Fibroblast of the conjunctiva (primary cell): ENCODE measurements at regions not wholly inside any gene's neighbourhood (a gene's known extent, or its start where the extent isn't known, plus 50 kb on each side); places are given as distances from the start of the nearest gene placed in this dataset.

ENCODE experiments used
- DNase-seq: peaks from one replicate; pipeline ENCODE4 v3.0.0-alpha.2; 2010; ENCODE audit warnings: low read depth

DNA sequence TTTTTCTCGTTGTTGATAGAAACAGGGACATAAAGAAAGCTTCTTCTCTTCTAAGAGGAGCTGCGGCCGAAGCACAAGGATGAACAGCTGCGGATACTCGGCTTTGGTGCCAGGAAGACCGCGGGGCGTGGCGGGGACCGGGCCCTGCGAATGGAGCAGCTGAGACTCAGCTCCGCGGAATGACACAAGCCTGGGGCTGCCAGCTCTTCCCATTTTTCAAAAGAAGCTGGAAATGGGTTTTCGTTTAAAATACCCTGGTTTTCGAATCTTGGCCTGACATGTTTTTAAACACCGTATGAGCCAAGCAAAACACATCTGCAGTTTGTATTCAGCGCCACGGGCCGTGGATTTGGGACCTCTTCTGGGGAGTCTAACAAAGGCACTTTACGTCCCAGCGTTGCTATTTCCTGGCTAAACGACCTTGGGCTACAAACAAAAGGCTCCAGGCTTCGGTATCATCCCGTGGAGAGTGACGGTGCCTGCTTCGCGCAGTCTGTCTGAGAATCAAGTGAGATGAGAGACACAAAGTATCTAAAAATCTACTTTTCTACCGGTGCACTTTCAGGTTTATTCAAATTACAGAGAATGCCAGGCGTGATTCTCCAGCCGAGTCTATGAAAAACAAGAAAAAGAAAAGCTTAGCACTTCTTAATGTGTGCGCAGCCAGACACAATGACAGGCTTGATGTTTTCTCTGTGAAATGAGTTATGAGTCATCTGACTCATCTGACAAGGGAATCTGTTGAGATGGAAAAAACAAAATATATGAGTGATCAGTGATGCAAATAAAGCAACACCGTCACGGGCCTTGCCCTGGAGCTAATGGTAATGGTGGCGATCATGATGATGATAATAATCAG lies 114.0 kb upstream of the TMEM132D start:
- DNase-seq = no peak

DNA sequence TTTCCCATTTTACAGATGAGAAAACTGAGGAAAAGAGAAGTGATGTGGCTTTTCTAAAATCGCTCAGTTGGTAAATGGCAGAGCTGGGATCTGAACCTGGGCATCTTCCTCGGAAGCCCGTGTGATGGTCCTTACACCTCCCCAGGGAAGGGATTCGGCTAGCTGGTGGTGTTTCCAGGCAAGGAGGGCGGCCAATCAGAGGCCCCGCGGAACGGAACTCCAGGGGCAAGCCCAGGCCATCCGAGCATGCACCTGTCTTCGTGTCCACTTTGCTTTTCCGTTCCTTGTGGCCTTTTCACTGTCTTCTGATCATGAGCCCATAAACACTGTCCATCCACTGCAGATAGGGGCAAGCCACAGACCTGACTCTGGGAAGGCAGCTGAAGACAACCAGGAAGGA lies 114.8 kb upstream of the TMEM132D start:
- no peak for DNase-seq

DNA sequence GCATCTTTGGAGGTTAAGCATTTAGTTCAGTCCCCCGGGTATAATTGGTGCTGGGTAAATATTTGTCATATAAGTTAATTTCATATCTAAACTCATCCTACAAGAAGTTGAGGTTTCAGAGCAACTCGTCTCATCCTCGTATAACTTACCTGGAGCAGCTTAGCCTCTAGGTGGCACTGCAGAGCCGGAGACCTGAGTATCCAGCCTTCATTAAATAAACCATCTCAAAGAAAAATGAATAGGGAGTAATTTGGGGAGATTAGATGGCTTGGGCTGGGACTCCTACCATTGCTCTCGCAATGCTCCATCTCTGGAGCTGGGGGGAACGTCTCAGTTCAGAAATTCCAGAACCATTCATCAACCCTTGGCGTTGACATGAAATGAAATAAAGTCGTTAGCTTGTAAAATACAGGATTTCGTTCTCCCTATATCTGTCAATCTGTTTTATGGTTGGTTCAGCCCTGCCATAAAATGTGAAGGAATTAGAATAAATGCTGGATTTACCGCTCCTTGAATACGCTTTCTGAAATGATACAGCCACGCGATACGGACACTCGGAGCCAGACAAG lies 122.9 kb upstream of the TMEM132D start:
- no peak for DNase-seq

DNA sequence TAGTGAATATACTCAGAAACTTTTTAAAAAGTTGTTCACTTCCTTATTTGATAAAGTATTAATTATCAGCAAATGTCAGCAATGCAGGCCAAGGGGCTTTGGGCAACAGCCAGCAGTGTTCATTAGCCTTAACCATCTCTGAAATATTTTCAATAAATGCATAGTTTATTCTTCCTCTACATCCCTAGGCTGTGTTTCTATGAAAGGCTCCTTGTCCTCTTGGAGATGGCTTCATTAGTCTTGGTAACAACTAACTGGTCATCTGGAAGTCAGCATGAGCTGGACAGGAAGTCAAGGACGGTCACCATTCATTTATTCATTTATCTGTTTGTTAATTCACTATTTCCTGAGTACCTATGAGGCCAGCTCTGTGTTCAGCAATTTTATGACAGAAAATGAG lies 124.0 kb upstream of the TMEM132D start:
- DNase-seq = no peak

DNA sequence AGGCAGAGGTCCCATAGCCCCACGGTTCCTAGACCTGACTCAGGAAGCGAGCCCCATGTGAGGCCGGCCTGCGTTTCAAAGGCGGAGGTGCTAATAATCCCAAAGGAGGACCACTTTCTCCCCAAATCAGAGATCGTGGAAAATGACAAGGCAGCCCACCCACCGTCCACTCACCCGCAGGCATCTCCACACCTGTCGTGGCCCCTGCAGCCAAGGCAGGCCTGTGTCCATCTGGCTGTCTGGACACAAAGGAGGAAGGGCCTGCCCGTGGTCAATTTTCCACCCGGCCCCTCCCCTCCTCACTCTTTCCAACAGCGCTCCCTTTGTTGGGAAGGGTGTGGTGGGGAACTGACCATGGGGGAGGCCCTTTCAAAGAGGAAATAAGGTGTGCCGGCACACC lies 125.3 kb upstream of the TMEM132D start:
- no peak for DNase-seq

DNA sequence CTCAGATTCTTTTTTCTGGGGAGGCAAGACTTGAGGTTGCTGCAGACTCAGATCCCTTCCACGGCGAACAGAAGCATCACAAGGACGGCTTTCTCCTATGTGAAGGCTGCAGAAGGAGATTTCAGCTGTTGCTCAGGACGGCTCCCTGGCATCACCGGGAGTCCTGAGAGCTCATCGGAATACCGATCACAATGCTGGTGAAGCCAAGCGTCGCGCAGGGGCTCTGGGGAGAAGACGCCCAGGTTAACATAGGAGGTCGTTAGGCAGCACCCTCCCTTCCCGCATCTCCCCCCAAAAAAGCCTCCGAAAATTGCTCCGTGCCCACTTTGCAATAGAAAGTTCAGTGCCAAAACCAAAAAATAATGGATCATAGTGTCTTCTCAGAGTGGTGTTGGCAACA lies 127.2 kb upstream of the TMEM132D start:
- DNase-seq = no peak

DNA sequence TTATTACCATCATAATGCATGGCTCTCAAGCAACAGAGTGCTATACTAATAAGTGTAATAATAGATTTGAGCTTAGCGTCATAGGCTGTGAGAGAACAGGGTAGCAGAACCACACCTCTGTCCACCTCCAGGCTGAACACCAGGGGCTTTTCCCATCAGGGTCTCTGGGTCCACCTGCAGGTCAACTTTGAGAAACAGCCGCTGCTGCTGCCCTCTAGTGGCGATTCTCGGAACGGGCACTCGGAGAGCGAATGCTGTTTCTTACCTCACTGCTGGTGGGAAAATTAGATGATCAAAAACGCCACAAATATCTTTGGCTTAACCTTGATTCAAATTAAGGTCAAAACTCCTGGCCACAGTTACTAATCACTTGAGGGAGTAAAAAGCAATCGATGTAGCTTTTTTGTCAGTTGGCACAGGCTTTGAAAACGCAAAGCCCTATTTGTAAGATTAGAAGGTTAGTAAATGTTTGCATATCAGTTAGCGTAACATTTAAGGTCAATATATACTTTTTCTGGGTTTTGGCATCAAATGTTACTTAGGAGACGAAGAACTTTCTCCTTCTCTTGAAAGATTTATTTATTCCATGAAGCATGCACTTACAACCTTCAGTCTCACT lies 127.9 kb upstream of the TMEM132D start:
- DNase-seq = no peak

DNA sequence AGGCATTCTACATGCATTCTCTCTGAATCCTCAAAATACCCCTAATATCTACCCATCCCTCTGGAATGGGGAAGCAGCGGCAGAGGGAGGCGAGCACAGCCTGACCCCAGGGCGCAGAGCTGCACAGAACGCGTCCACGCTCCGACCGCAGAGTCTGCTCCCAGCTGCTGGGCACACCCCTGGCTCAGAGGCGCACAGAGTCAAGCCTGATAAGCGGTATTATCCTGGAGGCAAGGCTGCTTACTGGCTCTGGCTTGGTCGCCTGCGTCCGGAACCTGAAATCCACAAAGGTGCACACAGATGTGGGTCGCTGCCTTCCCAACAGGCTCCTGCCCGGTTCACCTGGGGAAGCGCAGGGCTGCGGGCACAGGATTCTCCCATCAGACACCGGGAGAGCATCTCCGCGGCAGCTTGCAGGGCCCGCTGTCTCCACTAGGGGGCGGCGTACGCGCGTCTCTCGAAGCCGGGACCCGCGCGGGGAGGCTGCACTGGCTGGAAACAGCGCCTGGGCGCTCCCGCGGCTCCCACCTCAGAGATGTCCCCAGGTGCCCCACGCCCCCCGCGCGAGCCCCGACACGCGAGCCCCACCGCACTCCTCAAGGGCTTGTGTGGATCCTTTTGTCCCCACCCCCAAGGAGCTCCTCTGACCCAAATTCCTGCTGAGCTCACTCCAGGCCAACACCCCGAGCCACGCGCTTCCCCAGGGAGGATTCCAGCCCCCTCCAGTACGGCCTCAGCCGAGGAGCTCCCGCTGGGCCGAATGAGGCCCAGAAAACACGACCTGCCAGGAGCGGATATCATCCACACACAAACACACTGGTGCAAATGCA lies 120.1 kb upstream of the FZD10 start:
- no peak for DNase-seq

DNA sequence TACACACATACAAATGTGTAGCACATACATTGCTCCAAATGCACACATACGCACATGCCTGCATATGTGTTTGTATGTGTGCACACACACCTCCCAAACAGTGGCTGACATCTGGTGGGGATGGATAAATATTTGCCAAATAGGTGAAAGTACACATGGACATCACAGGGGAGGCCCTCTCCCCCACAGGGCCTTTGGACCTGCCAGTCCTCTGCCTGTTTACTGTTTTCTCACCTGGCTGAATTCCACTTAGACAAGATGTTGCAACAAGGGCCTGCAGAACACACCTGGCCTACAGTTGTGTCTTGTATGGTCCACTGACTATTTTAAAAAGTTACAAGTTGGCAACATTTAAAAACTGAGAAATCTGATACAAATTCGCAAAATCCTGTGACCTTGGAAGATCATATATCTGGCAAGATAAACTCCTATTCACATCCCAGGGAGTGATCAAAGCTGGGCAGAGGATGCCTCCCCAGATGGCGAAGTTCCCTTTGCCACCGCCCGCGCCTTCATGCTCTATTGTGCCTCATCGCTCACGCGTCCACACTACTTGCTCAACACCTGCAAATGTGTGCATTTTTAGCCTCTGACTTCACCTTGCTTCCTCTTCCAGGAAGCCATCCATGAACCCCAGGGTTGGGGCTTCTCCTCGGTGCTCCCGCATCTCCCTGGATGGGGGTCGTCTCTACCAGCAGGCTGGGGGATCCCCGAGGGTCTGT lies 118.4 kb upstream of the FZD10 start:
- no peak for DNase-seq

DNA sequence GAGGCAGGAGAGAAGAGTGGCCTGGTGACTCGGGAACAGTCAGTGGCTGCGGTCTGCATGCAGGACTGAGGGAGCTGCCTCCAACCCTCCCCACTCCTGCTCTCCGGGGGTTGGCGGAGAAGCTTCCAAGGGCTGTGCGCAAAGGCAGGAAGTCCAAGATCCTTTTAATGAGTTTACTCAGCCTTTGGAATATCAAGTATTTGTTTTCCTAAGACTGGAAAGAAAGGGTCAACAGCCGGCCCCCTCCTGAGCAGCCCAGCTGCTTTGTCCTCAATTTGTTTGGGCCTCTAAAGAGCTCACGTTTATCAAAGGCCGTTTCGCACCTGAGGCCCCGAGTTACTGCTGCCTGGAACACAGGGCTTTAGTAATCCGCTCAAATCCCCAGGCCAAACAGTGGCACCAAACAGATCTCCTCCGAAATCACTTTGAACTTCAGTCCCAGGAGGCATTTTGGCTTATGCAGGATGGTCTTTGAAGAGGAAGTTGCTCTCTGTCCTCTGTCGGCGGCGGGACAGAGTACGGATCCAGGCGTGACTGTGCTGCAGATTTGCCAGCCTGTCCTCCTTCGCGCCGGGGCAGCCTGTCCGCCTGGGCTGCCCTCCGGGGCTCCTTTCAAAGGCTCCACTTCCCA lies 117.2 kb upstream of the FZD10 start:
- DNase-seq = no peak

DNA sequence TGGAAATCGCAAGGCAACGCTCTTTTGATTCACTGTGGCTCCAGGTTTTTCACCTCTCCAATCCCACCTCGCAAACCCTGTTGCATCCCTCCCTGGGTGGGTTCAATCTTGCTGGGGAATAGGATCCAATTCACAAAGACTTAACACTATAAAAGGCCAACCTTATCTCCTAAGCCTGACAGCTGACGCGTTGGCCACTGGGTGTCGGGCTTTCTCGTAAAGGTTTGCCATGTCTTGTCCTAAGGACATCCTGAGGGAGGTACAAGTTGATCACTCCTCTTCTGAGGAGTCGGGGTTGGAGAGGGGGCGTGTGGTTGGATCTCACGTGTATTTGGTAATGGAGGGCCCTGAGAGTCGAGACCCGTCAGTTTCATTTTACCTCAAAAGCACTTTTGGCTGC lies 112.6 kb upstream of the FZD10 start:
- DNase-seq = no peak

DNA sequence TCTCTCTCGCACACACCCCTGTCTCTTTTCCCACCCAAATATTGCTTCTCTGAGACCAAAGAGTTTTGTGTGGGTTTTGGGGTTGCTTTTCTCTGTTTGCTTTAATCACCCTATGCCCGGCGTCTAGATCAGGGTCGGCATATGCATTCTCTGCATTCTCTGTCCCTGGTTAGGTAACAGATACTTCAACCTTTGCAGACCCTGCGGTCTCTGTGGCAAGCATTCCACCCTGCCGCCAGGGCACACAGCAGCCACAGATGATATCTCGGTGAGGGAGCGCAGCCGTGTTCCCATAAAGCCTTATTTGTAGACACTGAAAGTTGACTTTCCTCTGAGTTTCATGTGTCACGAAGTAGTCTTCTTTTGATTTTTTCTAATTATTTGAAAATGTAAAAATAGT lies 110.4 kb upstream of the FZD10 start:
- no peak for DNase-seq

DNA sequence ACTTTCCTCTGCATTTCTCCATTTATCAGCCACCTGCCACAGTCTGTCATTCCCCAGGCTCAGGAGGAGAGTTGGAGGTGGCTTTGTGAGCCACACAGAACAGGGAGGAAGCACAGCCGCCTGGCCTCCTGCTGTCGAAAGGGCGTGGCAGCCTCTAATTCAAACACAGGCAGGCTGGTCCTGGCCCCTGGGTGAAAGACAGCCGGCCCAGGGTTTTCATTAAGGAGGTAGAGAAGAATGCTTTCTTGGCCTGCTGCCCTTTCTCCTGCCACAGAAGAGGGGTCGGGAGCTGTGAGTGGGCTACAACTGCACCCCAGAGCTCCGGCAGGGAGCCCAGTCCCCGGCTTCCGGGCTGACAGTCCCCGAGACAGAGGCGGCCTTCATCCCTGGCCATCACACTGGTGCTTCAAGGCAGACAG lies 108.6 kb upstream of the FZD10 start:
- no peak for DNase-seq

DNA sequence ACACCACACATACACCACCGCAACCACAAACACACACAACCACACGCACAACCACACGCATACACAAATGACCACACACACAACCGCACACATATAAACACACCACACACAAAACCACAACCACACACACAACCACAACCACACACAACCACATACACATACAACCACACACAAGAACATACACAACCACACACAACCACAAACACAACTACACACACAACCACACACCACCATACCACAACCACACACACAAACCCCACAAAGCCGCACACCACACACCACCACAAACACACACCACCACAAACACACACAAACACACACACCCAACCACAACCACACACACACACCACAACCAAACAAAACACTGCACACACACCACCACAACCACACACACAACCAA lies 107.5 kb upstream of the FZD10 start:
- no peak for DNase-seq

DNA sequence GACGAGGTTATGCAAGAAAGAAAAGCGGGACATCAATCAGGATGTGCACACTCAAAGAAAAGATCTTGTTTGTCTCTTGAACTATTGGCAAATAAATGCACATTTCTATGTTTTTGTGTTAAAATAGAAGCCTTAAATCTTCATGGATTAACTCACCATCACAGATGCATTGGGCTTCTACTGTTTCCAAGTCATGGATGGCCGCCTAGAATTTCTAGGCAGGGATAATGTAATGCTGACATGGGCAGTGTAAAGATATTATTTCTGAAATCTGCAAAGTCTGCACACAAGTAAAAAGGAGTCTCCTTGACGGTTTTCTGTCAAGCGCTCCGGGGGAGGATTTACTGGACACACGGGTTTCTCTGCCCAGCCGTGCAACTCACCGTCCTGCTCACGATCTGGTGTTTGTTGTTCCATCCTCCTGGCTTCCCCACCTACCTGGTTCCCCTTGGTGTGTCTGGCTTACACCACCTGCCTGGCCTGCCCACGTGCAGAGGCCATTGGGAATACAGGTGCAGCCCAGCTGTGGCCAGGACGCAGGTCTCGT lies 103.3 kb upstream of the FZD10 start:
- no peak for DNase-seq

DNA sequence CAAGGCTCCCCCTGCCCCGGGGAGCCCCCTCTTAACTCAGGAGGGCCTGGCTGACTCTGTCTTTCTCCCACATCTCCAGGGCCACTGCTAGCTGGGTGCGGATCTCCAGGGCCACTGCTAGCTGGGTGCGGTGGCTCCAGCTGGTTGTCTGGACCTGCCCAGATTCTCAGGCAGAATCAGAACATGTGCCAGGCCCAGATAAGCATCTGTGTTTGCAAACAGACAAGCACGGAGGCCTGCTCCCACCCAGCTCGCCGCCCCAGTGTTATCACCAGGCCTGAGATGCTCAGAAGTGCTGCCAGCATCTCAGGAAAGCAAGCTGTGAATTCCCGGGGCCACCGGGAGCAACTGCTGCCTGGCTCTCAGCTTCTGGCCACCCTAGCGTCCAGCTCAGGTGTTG lies 98.4 kb upstream of the FZD10 start:
- no peak for DNase-seq

DNA sequence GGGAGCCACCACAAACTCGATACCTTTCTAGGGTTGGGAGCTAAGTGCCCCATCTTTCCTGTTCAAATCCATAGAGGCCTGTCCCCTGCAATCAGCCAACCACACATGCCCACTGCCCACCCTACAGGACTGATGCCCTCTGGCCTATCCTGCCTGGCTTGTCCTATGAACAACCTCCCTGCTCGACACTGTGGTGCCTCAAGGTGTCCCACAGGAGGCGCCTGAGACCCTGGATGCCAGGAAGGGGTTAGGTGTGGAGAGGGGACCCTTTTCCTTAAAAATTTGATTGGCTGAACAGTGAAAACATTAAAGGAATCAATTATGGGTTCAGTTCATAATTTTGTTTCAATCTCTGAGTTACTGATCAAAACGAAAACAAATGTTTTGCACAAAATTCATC lies 97.3 kb upstream of the FZD10 start:
- no peak for DNase-seq

DNA sequence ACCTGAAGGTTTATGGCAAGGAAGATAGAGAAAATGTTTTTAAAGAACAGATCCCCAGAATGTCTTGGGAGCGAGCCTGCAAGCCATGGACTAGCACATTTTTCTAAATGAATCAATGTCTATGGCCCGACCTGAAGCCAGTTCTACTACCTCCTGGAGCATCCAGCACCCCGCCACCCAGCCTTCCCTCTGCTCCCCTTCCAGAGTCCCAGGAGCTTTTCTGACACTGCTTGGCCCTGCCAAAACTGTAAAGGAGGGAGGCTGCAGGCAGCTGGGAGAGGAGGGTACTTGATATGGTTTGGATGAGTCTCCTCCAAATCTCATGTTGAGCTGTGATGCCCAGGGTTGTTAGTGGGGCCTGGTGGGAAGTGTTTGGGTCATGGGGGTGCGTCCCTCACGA lies 95.5 kb upstream of the FZD10 start:
- DNase-seq = no peak

DNA sequence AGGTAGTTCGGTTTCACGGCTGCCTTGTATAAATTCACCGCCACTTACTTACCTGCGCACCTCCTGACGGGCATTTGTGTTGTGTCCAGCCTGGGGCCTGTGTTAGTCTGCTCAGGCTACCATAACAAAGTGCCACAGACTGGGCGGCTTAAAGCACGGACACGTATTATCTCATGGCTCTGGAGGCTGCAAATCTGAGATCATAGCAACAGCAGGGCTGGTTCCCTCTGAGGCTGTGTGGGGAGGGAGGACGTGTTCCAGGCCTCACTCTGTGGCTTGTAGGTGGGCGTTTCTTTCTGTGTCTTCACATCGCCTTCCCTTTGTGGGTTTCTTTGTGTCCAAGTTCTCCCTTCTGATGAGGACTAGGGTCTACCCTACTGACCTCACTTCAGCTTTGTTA lies 93.5 kb upstream of the FZD10 start:
- no peak for DNase-seq

DNA sequence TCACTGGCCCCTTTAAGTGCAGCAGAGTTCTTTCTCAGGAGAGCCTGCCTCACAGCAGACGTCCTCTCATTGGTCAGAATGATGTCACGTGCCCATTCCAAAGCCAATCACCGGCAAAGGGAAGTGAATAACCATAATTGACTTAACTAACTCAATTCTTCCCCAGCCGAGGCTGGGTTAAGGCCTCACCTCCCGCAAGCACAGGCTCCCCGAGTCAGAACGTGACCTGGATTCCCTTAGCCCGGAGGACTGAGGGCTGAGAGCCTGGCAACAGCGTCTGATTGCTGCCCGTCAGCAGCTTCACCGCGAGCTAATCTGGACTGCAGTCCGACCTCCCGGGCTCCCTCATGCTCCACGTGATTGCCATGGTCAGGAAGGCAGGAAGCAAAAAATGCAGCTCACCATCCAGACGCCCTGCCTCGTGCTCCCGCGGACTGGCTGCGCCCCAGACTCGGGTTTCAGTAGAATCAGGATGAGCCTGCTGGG lies 92.1 kb upstream of the FZD10 start:
- DNase-seq = no peak

DNA sequence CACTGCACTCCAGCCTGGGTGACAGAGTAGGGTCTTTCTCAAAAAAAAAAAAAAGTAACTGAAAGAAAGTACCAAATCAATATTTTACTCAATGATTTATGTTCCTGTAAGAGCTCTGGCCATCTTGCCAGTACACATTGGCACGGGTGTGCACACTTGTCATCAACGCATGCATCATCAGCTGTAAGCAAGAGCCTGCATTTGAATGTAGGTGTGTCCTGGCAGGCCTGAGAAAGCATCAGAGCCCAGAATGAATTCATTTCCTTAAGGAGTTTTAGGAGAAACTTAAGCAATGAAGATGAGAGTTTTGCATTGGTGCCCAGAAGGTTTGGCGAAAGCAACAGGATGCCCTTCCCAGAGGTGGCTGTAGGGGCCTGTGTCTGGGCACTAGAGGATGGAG lies 88.5 kb upstream of the FZD10 start:
- no peak for DNase-seq
